ENCODE measurements at regions not wholly inside any gene's neighbourhood (a gene's known extent, or its start where the extent isn't known, plus 50 kb on each side); places are given as distances from the start of the nearest gene placed in this dataset.

GRCh38 chr10:16314259-16314658 lies 122.6 kb upstream of the PTER start:
- Histone ChIP-seq H3K4me1 (no peaks in the 10 kb centered on the region), H3K4me3 (no peak overlapping the region), H3K4me2 (no peak overlapping the region), H3K27ac (no peak overlapping the region), H3K9me3 (peaks cover 10% of the 10 kb centered on the region)
- FAIRE-seq = no peak
- no peak for ATAC-seq
- DNase-seq (ENCODE audit: low read depth in 1 of 2, low spot score in 1 of 2) = peak in 1 of 2 experiments; percentile 9
- TF ChIP-seq FOXS1 (CRISPR knock-in tag; IDR thresholded peaks at IDR 0.05) = no peak
- TF ChIP-seq CTCF (IDR thresholded peaks at IDR 0.05) = peak; percentile 25
- TF ChIP-seq RAD21 (conservative IDR thresholded peaks at IDR 0.05 in 1 of 2, IDR thresholded peaks at IDR 0.05 in 1 of 2) = peak; percentile 43 to 46; a peak in 4 of 5 replicates
- POLR2A ChIA-PET = no interaction called here
- CTCF ChIA-PET = no interaction called here

- CTCF ChIA-PET = interaction anchor here (0.7 kb wide), 1 partner anchor 8 kb away, joined by 3 read pairs; no protein-coding TSS in a partner anchor
- FAIRE-seq = no peak
Measured at GRCh38 chr10:16316733-16317390, 119.9 kb upstream of the PTER start.

More at GRCh38 chr10:16316733-16317390, 119.9 kb upstream of the PTER start:
- 52% methylated on average over 7 of the region's 7 CpGs for WGBS (ENCODE audit: missing lambda C conversion rate)
- no peaks in the 10 kb centered on the region for H3K9me3 ChIP-seq
- ATAC-seq (no peak), DNase-seq (ENCODE audit: low read depth in 1 of 2, low spot score in 1 of 2) (no peak)
- no peaks in the 10 kb centered on the region for H3K4me1 ChIP-seq
- no peak overlapping the region for H3K27ac ChIP-seq
- POLR2A ChIA-PET = no interaction called here
- TF ChIP-seq TP53 (CRISPR knock-in tag; IDR thresholded peaks at IDR 0.05) (no peak), FOSL2 (IDR thresholded peaks at IDR 0.05) (no peak), FOSL2 (CRISPR knock-in tag; IDR thresholded peaks at IDR 0.05) (no peak), RFX5 (IDR thresholded peaks at IDR 0.05) (no peak), MAZ (IDR thresholded peaks at IDR 0.05; ENCODE audit: borderline replicate concordance, low read depth, low read length) (no peak), MAX (IDR thresholded peaks at IDR 0.05) (no peak), CTCF (IDR thresholded peaks at IDR 0.05) (no peak), CHD4 (IDR thresholded peaks at IDR 0.05; ENCODE audit: borderline replicate concordance) (no peak), EHMT2 (IDR thresholded peaks at IDR 0.05; ENCODE audit: low read depth) (no peak), MAFK (IDR thresholded peaks at IDR 0.05; ENCODE audit: partially characterized antibody) (no peak), E2F6 (IDR thresholded peaks at IDR 0.05; ENCODE audit: borderline replicate concordance, low read depth) (no peak), ZSCAN20 (CRISPR knock-in tag; IDR thresholded peaks at IDR 0.05) (no peak), EHF (CRISPR knock-in tag; IDR thresholded peaks at IDR 0.05) (no peak), USF2 (IDR thresholded peaks at IDR 0.05) (no peak), MYC (IDR thresholded peaks at IDR 0.05; ENCODE audit: borderline replicate concordance, low read length) (no peak), ZFP36 (IDR thresholded peaks at IDR 0.05; ENCODE audit: borderline replicate concordance, partially characterized antibody) (no peak)
- no peak overlapping the region for H3K4me3 ChIP-seq
- H3K4me2 ChIP-seq = no peak overlapping the region

Measured in A549 (cell line).